ENCODE measurements at regions not wholly inside any gene's neighbourhood (a gene's known extent, or its start where the extent isn't known, plus 50 kb on each side); places are given as distances from the start of the nearest gene placed in this dataset.

- Histone ChIP-seq H2AK5ac (ENCODE audit: low read depth, low read length) (no peak overlapping the region), H3K4me1 (replicated peaks in 1 of 4; ENCODE audit: control insufficient read depth in 3 of 4, insufficient read depth in 4 of 4, low read length in 3 of 4) (no peaks in the 10 kb centered on the region), H2BK20ac (ENCODE audit: low read length) (no peak overlapping the region), H2AFZ (ENCODE audit: low read length) (no peak overlapping the region), H3K79me1 (ENCODE audit: low read depth, low read length) (no peaks in the 10 kb centered on the region), H4K20me1 (replicated peaks in 1 of 2; ENCODE audit: control insufficient read depth in 1 of 2, insufficient read depth in 2 of 2, low read length in 2 of 2) (no peaks in the 10 kb centered on the region), H3K23ac (ENCODE audit: insufficient read length) (no peak overlapping the region), H3K9me3 (ENCODE audit: insufficient read depth in 2 of 2, low read depth in 1 of 2, low read length in 1 of 2) (no peaks in the 10 kb centered on the region), H2BK12ac (ENCODE audit: low read depth, low read length) (no peak overlapping the region), H3K27me3 (replicated peaks in 1 of 4; ENCODE audit: control insufficient read depth in 3 of 4, extremely low read depth in 1 of 4, insufficient read depth in 3 of 4, low read length in 3 of 4) (no peaks in the 10 kb centered on the region), H2BK5ac (ENCODE audit: low read depth, low read length) (no peak overlapping the region), H2BK15ac (ENCODE audit: low read length) (no peak overlapping the region), H3K79me2 (ENCODE audit: control insufficient read depth in 1 of 2, insufficient read depth in 2 of 2, low read length in 2 of 2) (no peaks in the 10 kb centered on the region), H3K23me2 (ENCODE audit: low read depth, low read length) (no peaks in the 10 kb centered on the region), H3K18ac (ENCODE audit: extremely low read depth, low read length) (no peak overlapping the region), H4K8ac (ENCODE audit: extremely low read depth, insufficient read depth, low read length) (no peak overlapping the region), H3K56ac (replicated peaks; ENCODE audit: insufficient read length, low read depth, low read length) (no peak overlapping the region), H3K36me3 (ENCODE audit: control insufficient read depth in 2 of 4, insufficient read depth in 4 of 4, low read length in 3 of 4) (no peaks in the 10 kb centered on the region), H3K4me3 (ENCODE audit: extremely low read depth in 1 of 4, insufficient read depth in 2 of 4, low read depth in 3 of 4, low read length in 4 of 4) (no peak overlapping the region), H3K14ac (ENCODE audit: insufficient read length) (no peak overlapping the region), H4K91ac (replicated peaks; ENCODE audit: insufficient read length, low read length) (no peak overlapping the region), H3K9ac (replicated peaks in 1 of 4; ENCODE audit: extremely low read depth in 1 of 4, low read depth in 3 of 4, low read length in 3 of 4) (no peak overlapping the region), H3K27ac (ENCODE audit: low read depth, low read length) (no peak overlapping the region), H3K4me2 (ENCODE audit: insufficient read depth in 1 of 2, low read depth in 2 of 2, low read length in 2 of 2) (no peak overlapping the region), H2BK120ac (replicated peaks; ENCODE audit: low read depth, low read length) (no peak overlapping the region), H3K4ac (replicated peaks; ENCODE audit: insufficient read length, low read depth, low read length) (no peak overlapping the region), H4K5ac (ENCODE audit: insufficient read length, low read depth, low read length) (no peak overlapping the region)
- CTCF ChIA-PET (ENCODE audit: partially characterized antibody): interaction anchor here (1.7 kb wide), 1 partner anchor 36 kb away, joined by 3 read pairs; no protein-coding TSS in a partner anchor
- DNase-seq (ENCODE audit: low read depth in 1 of 2, low spot score in 2 of 2) (no peak), FAIRE-seq (no peak)
- POLR2A ChIA-PET (ENCODE audit: partially characterized antibody): no interaction called here
- TF ChIP-seq CHD7 (IDR thresholded peaks at IDR 0.05; ENCODE audit: insufficient replicate concordance, low read length) (no peak), GABPA (IDR thresholded peaks at IDR 0.05; ENCODE audit: borderline replicate concordance, insufficient read depth, low read length) (no peak)
Measured at GRCh38 chr5:57613741-57614140, 131.1 kb upstream of the ACTBL2 start.

Measured in H1 (cell line).